ENCODE measurements at regions not wholly inside any gene's neighbourhood (a gene's known extent, or its start where the extent isn't known, plus 50 kb on each side); places are given as distances from the start of the nearest gene placed in this dataset.
"Not testable (repeated sequence)": the region's sequence is repeated elsewhere in the genome, so short reads cannot be mapped to it uniquely, and the experiment has no call there.

DNA sequence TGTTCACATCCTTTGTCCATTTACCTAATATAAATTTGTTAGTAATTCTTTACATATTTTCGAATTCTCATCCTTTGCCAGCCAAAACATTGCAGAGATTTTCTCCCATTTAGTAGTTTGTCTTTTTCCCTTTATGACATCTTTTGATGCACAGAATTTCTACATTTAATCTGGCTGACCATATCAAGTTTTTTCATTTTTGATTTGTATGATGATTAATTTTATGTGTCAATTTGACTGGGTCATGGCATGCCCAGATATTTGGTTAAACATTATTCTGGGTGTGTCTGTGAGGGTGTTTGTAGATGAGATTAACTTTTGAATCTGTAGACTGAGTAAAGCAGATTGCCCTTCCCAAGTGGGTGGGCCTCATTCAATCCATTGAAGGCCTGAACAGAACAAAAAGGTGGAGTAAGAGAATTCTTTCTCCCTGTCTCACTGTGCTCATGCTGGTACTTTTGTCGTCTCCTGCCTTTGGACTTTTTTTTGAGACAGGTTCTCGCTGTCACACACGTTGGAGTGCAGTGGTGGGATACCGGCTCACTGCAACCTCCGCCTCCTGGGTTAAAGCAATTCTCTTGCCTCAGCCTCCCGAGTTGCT is 72.1 kb upstream of the EPB41L1 start:
- H3K4me1 ChIP-seq (ENCODE audit: control insufficient read depth, insufficient read depth, low read length), result peaks cover 17% of the 10 kb centered on the region
- no peak overlapping the region for H3K4me3 ChIP-seq (ENCODE audit: low read depth, low read length)
- no peaks in the 10 kb centered on the region for H3K27me3 ChIP-seq (ENCODE audit: control insufficient read depth, insufficient read depth, low read length)
- no peak overlapping the region for H3K27ac ChIP-seq (ENCODE audit: low read depth, low read length)
- H3K9me3 ChIP-seq (ENCODE audit: control insufficient read depth, insufficient read depth, low read depth, low read length), result peaks cover 10% of the 10 kb centered on the region; the same call in 1 of the 2 replicates
- H3K9ac ChIP-seq (ENCODE audit: low read length), result no peak overlapping the region
- H3K36me3 ChIP-seq (ENCODE audit: control insufficient read depth, insufficient read depth, low read length), result no peaks in the 10 kb centered on the region

- H3K9ac ChIP-seq (ENCODE audit: low read length); H3K27me3 ChIP-seq (ENCODE audit: control insufficient read depth, insufficient read depth, low read length); H3K4me3 ChIP-seq (ENCODE audit: low read depth, low read length); H3K27ac ChIP-seq (ENCODE audit: low read depth, low read length); H3K9me3 ChIP-seq (ENCODE audit: control insufficient read depth, insufficient read depth, low read depth, low read length); H3K36me3 ChIP-seq (ENCODE audit: control insufficient read depth, insufficient read depth, low read length): not testable (repeated sequence)
- peaks cover 17% of the 10 kb centered on the region for H3K4me1 ChIP-seq (ENCODE audit: control insufficient read depth, insufficient read depth, low read length)
Observed at GRCh38 chr20:36083200-36083599, 71.3 kb upstream of the EPB41L1 start.

DNA sequence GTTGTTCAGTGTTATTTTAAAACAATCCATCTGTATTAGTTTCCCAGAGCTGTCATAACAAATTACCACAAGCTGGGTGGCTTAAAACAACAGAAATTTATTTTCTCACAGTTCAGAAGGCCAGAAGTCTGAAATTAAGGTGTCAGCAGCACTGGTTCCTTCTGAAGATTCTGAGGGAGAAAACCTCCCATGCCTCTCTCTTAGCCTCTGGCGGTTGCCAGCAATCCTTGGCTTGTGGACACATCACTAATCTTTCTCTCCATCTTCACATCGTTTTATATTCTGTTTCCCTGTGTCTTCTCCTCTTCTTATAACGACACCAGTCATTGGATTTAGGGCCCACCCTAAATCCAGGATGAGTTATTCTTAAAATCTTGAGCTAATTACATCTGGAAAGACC is 70.2 kb upstream of the EPB41L1 start:
- Histone ChIP-seq H3K9ac (ENCODE audit: low read length) (no peak overlapping the region), H3K36me3 (ENCODE audit: control insufficient read depth, insufficient read depth, low read length) (no peaks in the 10 kb centered on the region), H3K4me1 (ENCODE audit: control insufficient read depth, insufficient read depth, low read length) (peaks cover 17% of the 10 kb centered on the region), H3K9me3 (ENCODE audit: control insufficient read depth, insufficient read depth, low read depth, low read length) (peaks cover 10% of the 10 kb centered on the region; the same call in 1 of the 2 replicates), H3K27ac (ENCODE audit: low read depth, low read length) (no peak overlapping the region), H3K27me3 (ENCODE audit: control insufficient read depth, insufficient read depth, low read length) (no peaks in the 10 kb centered on the region), H3K4me3 (ENCODE audit: low read depth, low read length) (no peak overlapping the region)

DNA sequence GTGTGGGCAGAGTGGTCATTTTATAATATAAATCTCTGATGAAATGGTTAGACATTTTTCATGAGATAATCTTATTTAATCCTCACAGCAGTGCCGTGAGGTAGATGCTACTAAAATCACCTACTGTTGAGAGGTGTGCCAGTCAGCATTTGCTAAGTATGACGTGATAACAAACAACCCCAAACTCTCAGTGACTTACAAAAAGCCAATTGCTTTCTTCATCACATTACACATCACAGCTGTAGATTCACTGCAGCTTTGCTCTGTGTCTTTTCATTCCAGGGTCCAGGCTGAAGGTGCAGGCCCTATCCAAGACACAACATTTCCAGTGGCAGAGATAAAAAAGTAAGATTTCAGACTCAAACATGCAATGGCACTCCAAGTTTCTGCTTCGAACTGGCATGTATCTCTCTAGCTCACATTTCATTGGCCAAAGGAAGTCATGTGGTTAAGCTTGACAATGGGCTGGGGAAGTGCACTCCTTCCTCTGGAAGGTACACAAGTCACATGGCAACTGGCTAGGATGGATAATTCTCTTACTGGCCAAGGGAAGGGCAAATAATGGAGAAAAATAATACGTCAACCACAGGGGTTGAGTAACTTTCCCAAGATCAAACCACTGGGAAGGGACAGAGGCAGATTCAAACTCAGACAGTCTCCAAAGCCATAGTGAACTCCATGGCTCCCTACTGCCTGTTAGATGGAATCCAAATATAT is 69.5 kb upstream of the EPB41L1 start:
- Histone ChIP-seq H3K27me3 (ENCODE audit: control insufficient read depth, insufficient read depth, low read length) (no peaks in the 10 kb centered on the region), H3K27ac (ENCODE audit: low read depth, low read length) (no peak overlapping the region), H3K4me3 (ENCODE audit: low read depth, low read length) (no peak overlapping the region), H3K9ac (ENCODE audit: low read length) (no peak overlapping the region), H3K36me3 (ENCODE audit: control insufficient read depth, insufficient read depth, low read length) (no peaks in the 10 kb centered on the region), H3K4me1 (ENCODE audit: control insufficient read depth, insufficient read depth, low read length) (peaks cover 17% of the 10 kb centered on the region), H3K9me3 (ENCODE audit: control insufficient read depth, insufficient read depth, low read depth, low read length) (peaks cover 6% of the 10 kb centered on the region; the same call in 1 of the 2 replicates)

DNA sequence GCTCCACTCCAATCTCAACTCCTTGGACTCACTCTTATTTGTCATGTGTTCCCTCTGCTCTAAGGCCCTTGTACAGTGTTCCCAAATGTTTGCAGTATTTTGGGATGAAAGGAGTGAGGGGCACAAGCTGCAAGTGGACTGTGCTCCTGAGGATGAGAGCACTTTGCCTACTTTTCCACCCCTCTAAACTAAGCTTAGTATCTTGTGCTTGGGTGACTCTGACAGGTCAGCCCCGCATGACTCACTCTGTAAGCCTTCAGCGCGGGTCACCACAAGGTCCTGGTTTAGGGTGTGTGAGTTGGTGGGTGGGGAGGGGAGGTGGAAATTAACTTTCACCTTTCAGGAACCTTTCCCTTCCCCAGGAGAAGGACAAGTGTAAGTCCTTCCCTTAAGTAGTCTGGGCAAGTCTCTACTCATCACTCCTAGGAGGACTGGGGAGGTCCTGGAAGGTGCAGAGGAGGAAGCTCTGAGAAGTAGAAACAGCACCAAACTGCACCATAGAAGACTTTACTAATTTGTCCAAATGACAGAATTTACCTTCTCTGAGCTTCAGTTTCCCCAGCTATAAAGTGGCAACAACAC is 68.8 kb upstream of the EPB41L1 start:
- Histone ChIP-seq H3K27me3 (ENCODE audit: control insufficient read depth, insufficient read depth, low read length) (no peaks in the 10 kb centered on the region), H3K36me3 (ENCODE audit: control insufficient read depth, insufficient read depth, low read length) (no peaks in the 10 kb centered on the region), H3K4me1 (ENCODE audit: control insufficient read depth, insufficient read depth, low read length) (peaks cover 17% of the 10 kb centered on the region), H3K9me3 (ENCODE audit: control insufficient read depth, insufficient read depth, low read depth, low read length) (peaks cover 6% of the 10 kb centered on the region; the same call in 1 of the 2 replicates), H3K9ac (ENCODE audit: low read length) (no peak overlapping the region), H3K27ac (ENCODE audit: low read depth, low read length) (no peak overlapping the region), H3K4me3 (ENCODE audit: low read depth, low read length) (no peak overlapping the region)

DNA sequence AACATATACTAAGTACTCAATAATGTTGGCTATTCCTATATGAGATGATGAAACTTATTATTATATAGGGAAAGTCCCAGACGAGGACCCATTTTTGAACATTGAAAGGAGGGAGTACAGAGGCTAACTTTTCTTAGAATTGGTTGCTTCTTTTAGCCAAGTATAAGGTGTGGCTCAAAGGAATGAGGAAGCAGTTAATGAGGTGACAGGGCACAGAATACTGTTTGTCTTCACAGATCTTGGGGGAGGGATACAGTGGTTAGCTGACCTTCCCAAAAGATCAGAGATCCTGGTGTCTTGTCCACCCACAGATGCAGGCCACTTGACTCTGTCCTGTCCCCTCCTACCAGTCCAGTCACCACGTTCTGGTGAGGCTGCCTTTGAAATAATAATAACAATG is 67.8 kb upstream of the EPB41L1 start:
- no peak overlapping the region for H3K9ac ChIP-seq (ENCODE audit: low read length)
- peaks cover 23% of the 10 kb centered on the region for H3K4me1 ChIP-seq (ENCODE audit: control insufficient read depth, insufficient read depth, low read length)
- H3K9me3 ChIP-seq (ENCODE audit: control insufficient read depth, insufficient read depth, low read depth, low read length), result peaks cover 6% of the 10 kb centered on the region; the same call in 1 of the 2 replicates

GRCh38 chr20:36090223-36090622 is 64.3 kb upstream of the EPB41L1 start:
- H3K4me1 ChIP-seq (ENCODE audit: control insufficient read depth, insufficient read depth, low read length), result peaks cover 36% of the 10 kb centered on the region

More for the DNA sequence above, 67.8 kb upstream of the EPB41L1 start:
- Histone ChIP-seq H3K27ac (ENCODE audit: low read depth, low read length) (no peak overlapping the region), H3K4me3 (ENCODE audit: low read depth, low read length) (no peak overlapping the region), H3K27me3 (ENCODE audit: control insufficient read depth, insufficient read depth, low read length) (peaks cover 7% of the 10 kb centered on the region), H3K36me3 (ENCODE audit: control insufficient read depth, insufficient read depth, low read length) (no peaks in the 10 kb centered on the region)

DNA sequence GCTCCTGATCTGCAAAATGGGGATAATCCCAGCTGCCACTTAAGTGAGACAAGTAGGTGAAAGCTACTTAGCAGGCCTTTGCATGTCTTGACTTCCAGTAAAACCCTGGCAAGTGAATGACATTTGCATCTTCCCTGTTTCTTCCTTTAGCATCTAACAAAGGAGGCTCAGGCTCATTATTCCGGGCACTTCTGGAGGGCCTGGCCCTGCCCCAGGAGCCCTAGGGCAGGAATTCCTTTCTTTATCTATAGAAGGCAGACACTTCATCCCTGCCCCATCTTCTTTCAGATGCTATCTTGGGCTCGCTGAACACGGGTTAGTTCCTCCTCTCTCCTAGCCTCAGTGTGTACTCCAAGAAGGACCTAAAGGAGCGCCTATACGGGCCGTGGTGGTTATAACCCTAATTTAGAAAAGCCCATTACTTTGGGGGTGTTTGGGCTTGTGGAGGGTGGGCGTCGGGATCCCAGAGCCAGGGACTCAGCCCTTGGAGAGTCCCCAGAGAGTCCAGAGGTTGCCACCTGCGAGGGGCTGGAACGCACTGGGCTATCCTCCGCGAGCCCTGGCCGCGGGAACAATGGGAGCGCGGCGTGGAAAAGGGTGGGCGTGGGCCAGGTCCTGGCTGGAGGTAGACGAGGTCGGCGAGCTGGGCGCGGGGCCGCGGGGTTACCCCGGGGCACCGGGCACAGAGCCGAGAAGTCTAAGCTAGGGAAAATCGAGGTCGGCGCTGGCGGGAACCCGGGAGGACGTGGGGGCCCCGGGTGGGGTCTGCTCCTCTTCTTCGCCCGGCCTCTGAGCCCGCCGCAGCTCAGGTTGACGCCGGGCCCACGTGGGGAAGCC is 62.8 kb upstream of the EPB41L1 start:
- peak overlapping the region; percentile 58 for H3K4me3 ChIP-seq (ENCODE audit: low read depth, low read length)
- H3K4me1 ChIP-seq (ENCODE audit: control insufficient read depth, insufficient read depth, low read length), result peaks cover 30% of the 10 kb centered on the region
- no peaks in the 10 kb centered on the region for H3K36me3 ChIP-seq (ENCODE audit: control insufficient read depth, insufficient read depth, low read length)
- no peaks in the 10 kb centered on the region for H3K9me3 ChIP-seq (ENCODE audit: control insufficient read depth, insufficient read depth, low read depth, low read length)
- H3K9ac ChIP-seq (ENCODE audit: low read length), result peak overlapping the region; percentile 32
- no peak overlapping the region for H3K27ac ChIP-seq (ENCODE audit: low read depth, low read length)
- peaks cover 53% of the 10 kb centered on the region for H3K27me3 ChIP-seq (ENCODE audit: control insufficient read depth, insufficient read depth, low read length)

More at GRCh38 chr20:36090223-36090622, 64.3 kb upstream of the EPB41L1 start:
- no peaks in the 10 kb centered on the region for H3K36me3 ChIP-seq (ENCODE audit: control insufficient read depth, insufficient read depth, low read length)
- no peak overlapping the region for H3K27ac ChIP-seq (ENCODE audit: low read depth, low read length)
- H3K9me3 ChIP-seq (ENCODE audit: control insufficient read depth, insufficient read depth, low read depth, low read length), result no peaks in the 10 kb centered on the region
- peaks cover 37% of the 10 kb centered on the region for H3K27me3 ChIP-seq (ENCODE audit: control insufficient read depth, insufficient read depth, low read length)
- H3K9ac ChIP-seq (ENCODE audit: low read length), result no peak overlapping the region
- no peak overlapping the region for H3K4me3 ChIP-seq (ENCODE audit: low read depth, low read length)

- peak overlapping the region; percentile 32 for H3K9ac ChIP-seq (ENCODE audit: low read length)
- H3K27me3 ChIP-seq (ENCODE audit: control insufficient read depth, insufficient read depth, low read length), result peaks cover 60% of the 10 kb centered on the region
- H3K4me1 ChIP-seq (ENCODE audit: control insufficient read depth, insufficient read depth, low read length), result peaks cover 34% of the 10 kb centered on the region
- H3K27ac ChIP-seq (ENCODE audit: low read depth, low read length), result no peak overlapping the region
- no peaks in the 10 kb centered on the region for H3K9me3 ChIP-seq (ENCODE audit: control insufficient read depth, insufficient read depth, low read depth, low read length)
- H3K36me3 ChIP-seq (ENCODE audit: control insufficient read depth, insufficient read depth, low read length), result no peaks in the 10 kb centered on the region
- H3K4me3 ChIP-seq (ENCODE audit: low read depth, low read length), result peak overlapping the region; percentile 70
Observed at GRCh38 chr20:36092398-36093024, 62.0 kb upstream of the EPB41L1 start.

- H3K27ac ChIP-seq (ENCODE audit: low read depth, low read length), result no peak overlapping the region
- H3K4me1 ChIP-seq (ENCODE audit: control insufficient read depth, insufficient read depth, low read length), result peaks cover 39% of the 10 kb centered on the region
- peak overlapping the region; percentile 24 for H3K9ac ChIP-seq (ENCODE audit: low read length)
- H3K27me3 ChIP-seq (ENCODE audit: control insufficient read depth, insufficient read depth, low read length), result peaks cover 64% of the 10 kb centered on the region
- H3K4me3 ChIP-seq (ENCODE audit: low read depth, low read length), result peak overlapping the region; percentile 70
- no peaks in the 10 kb centered on the region for H3K9me3 ChIP-seq (ENCODE audit: control insufficient read depth, insufficient read depth, low read depth, low read length)
- H3K36me3 ChIP-seq (ENCODE audit: control insufficient read depth, insufficient read depth, low read length), result no peaks in the 10 kb centered on the region
Observed at GRCh38 chr20:36093025-36093803, 61.3 kb upstream of the EPB41L1 start.
